Loucy (cell line): ENCODE measurements at regions not wholly inside any gene's neighbourhood (a gene's known extent, or its start where the extent isn't known, plus 50 kb on each side); places are given as distances from the start of the nearest gene placed in this dataset.

Experiments
- H2AFZ ChIP-seq: fragments of 200-600 bp; sonication (generic); 2 replicates; pipeline ENCODE4 v1.6.0; 2016; ENCODE audit warnings: antibody characterized with exemption, mild to moderate bottlenecking, low read length, moderate library complexity
- H3F3A ChIP-seq: fragments of 200-600 bp; 2 replicates; pipeline ENCODE4 v1.6.0; 2016; ENCODE audit warnings: antibody characterized with exemption, low read depth, mild to moderate bottlenecking
- H3K27me3 ChIP-seq: fragments of 200-600 bp; sonication (generic); 2 replicates; pipeline ENCODE4 v1.6.1; 2014; ENCODE audit warnings: low read length, mild to moderate bottlenecking; ENCODE audit not compliant: insufficient read depth, poor library complexity, severe bottlenecking
- H3K36me3 ChIP-seq: fragments of 200-600 bp; sonication (generic); 2 replicates; pipeline ENCODE4 v1.6.1; 2016; ENCODE audit warnings: low read length; ENCODE audit not compliant: insufficient read depth
- H3K4me1 ChIP-seq: fragments of 200-600 bp; sonication (generic); 2 replicates; pipeline ENCODE4 v1.5.1; 2014; ENCODE audit warnings: low read length, mild to moderate bottlenecking; ENCODE audit not compliant: insufficient read depth, poor library complexity, severe bottlenecking
- H3K4me2 ChIP-seq: fragments of 200-600 bp; sonication (generic); 2 replicates; pipeline ENCODE4 v1.6.0; 2014; ENCODE audit warnings: antibody characterized with exemption, low read length, low read depth, mild to moderate bottlenecking; ENCODE audit not compliant: poor library complexity, severe bottlenecking
- H3K4me3 ChIP-seq: fragments of 200-600 bp; sonication (generic); 2 replicates; pipeline ENCODE4 v1.5.1; 2014; ENCODE audit warnings: low read length, mild to moderate bottlenecking, mixed read lengths; ENCODE audit not compliant: poor library complexity, severe bottlenecking
- H3K79me2 ChIP-seq: fragments of 200-600 bp; sonication (generic); 2 replicates; pipeline ENCODE4 v1.6.1; 2014; ENCODE audit warnings: low read length; ENCODE audit not compliant: insufficient read depth
- H3K9ac ChIP-seq: fragments of 200-600 bp; sonication (generic); 2 replicates; pipeline ENCODE4 v1.6.0; 2014; ENCODE audit warnings: mild to moderate bottlenecking, low read depth, low read length, moderate library complexity; ENCODE audit not compliant: poor library complexity, severe bottlenecking
- H3K9me2 ChIP-seq: fragments of 200-600 bp; sonication (generic); replicated peaks from 2 replicates; pipeline ENCODE4 v1.6.1; 2016; ENCODE audit warnings: low read depth, low read length, mixed read lengths
- H3K9me3 ChIP-seq: fragments of 200-600 bp; sonication (generic); 2 replicates; pipeline ENCODE4 v1.6.1; 2014; ENCODE audit warnings: mild to moderate bottlenecking, antibody characterized with exemption, low read length, low read depth; ENCODE audit not compliant: insufficient read depth
- H4K20me1 ChIP-seq: fragments of 200-600 bp; sonication (generic); 2 replicates; pipeline ENCODE4 v1.6.0; 2014; ENCODE audit warnings: antibody characterized with exemption, low read length, mild to moderate bottlenecking; ENCODE audit not compliant: insufficient read depth, poor library complexity, severe bottlenecking
- CTCF ChIP-seq: fragments of 200-600 bp; sonication (generic); conservative IDR thresholded peaks from 2 replicates; pipeline ENCODE4 v1.5.1; 2014; ENCODE audit warnings: mild to moderate bottlenecking, antibody characterized with exemption, low read length
- EZH2phosphoT487 ChIP-seq: fragments of 200-600 bp; IDR thresholded peaks from 2 replicates; pipeline ENCODE4 v1.6.1; 2018; ENCODE audit warnings: antibody characterized with exemption, mild to moderate bottlenecking, moderate library complexity, borderline replicate concordance

- H3K9me3 ChIP-seq = no peaks in the 10 kb centered on the region
- H3K27me3 ChIP-seq = no peaks in the 10 kb centered on the region
- TF ChIP-seq CTCF (no peak), EZH2phosphoT487 (no peak)
- no peaks in the 10 kb centered on the region for H3F3A ChIP-seq
- no peak overlapping the region for H3K4me2 ChIP-seq
- H3K9me2 ChIP-seq = no peaks in the 10 kb centered on the region
- no peaks in the 10 kb centered on the region for H3K4me1 ChIP-seq
- no peak overlapping the region for H2AFZ ChIP-seq
- H3K9ac ChIP-seq = no peak overlapping the region
- no peaks in the 10 kb centered on the region for H3K79me2 ChIP-seq
- no peaks in the 10 kb centered on the region for H3K36me3 ChIP-seq
- no peaks in the 10 kb centered on the region for H4K20me1 ChIP-seq
- no peak overlapping the region for H3K4me3 ChIP-seq
These were observed 77.3 kb downstream of the EMX2 start for GRCh38 chr10:117619707-117620405.

GRCh38 chr10:117621196-117621595 lies 78.7 kb downstream of the EMX2 start:
- Histone ChIP-seq H3K4me1 (no peaks in the 10 kb centered on the region), H3F3A (no peaks in the 10 kb centered on the region), H3K4me3 (no peak overlapping the region), H3K79me2 (no peaks in the 10 kb centered on the region), H3K9ac (no peak overlapping the region), H3K4me2 (no peak overlapping the region), H3K27me3 (no peaks in the 10 kb centered on the region), H4K20me1 (no peaks in the 10 kb centered on the region), H3K9me2 (no peaks in the 10 kb centered on the region), H2AFZ (no peak overlapping the region), H3K36me3 (no peaks in the 10 kb centered on the region), H3K9me3 (no peaks in the 10 kb centered on the region)
- TF ChIP-seq CTCF = no peak
- no peak for TF ChIP-seq EZH2phosphoT487

- Histone ChIP-seq H3K4me2 (no peak overlapping the region), H3K27me3 (no peaks in the 10 kb centered on the region), H3K4me1 (no peaks in the 10 kb centered on the region), H3K9ac (no peak overlapping the region), H2AFZ (no peak overlapping the region), H3F3A (no peaks in the 10 kb centered on the region), H3K4me3 (no peak overlapping the region), H4K20me1 (no peaks in the 10 kb centered on the region), H3K9me3 (no peaks in the 10 kb centered on the region), H3K9me2 (no peaks in the 10 kb centered on the region), H3K36me3 (no peaks in the 10 kb centered on the region), H3K79me2 (no peaks in the 10 kb centered on the region)
- TF ChIP-seq CTCF = no peak
- TF ChIP-seq EZH2phosphoT487 = no peak
These were observed 79.4 kb downstream of the EMX2 start for GRCh38 chr10:117621795-117622420.
